IMR-90 (cell line): ENCODE measurements at regions not wholly inside any gene's neighbourhood (a gene's known extent, or its start where the extent isn't known, plus 50 kb on each side); places are given as distances from the start of the nearest gene placed in this dataset.

ENCODE experiments used
- ATAC-seq: fragments of 200-7000 bp; cut with Tn5 transposase; 2 replicates; pipeline ENCODE4 v1.9.1; 2020; ENCODE audit warnings: low read depth, mild to moderate bottlenecking, moderate library complexity
- BruUV-seq: library from RNA; stranded (reverse); fragments of 400-500 nt; replicated peaks from 2 replicates; lab custom pipeline; 2021; lab: Mats Ljungman, UMichigan
- CTCF ChIA-PET: fragments of 300-600 bp; formaldehyde crosslinking; extraction: SDS; loops from one replicate; lab custom pipeline; 2021; ENCODE audit warnings: antibody characterized with exemption; lab: Yijun Ruan, JAX
- POLR2A ChIA-PET: fragments of 300-600 bp; sonication (Branson Sonifier 250); formaldehyde crosslinking; loops from one replicate; lab custom pipeline; 2022; ENCODE audit warnings: antibody characterized with exemption; ENCODE audit not compliant: unreplicated experiment; lab: Charles Lee
- DNase-seq: peaks from one replicate; pipeline ENCODE4 v3.0.0; 2013
- H2AFZ ChIP-seq: replicated peaks from 2 replicates; pipeline ENCODE3; 2013; ENCODE audit warnings: low read length, mild to moderate bottlenecking; ENCODE audit not compliant: poor library complexity
- H2AK5ac ChIP-seq: 2 replicates; pipeline ENCODE4 v1.6.1; 2013; ENCODE audit warnings: low read depth, low read length, inconsistent platforms
- H2AK9ac ChIP-seq: replicated peaks from 2 replicates; pipeline ENCODE3; 2013; ENCODE audit warnings: mild to moderate bottlenecking, low read depth, low read length, moderate library complexity; ENCODE audit not compliant: poor library complexity
- H2BK120ac ChIP-seq: 2 replicates; pipeline ENCODE4 v1.6.1; 2013; ENCODE audit warnings: low read depth, low read length, inconsistent platforms
- H2BK15ac ChIP-seq: 3 replicates; pipeline ENCODE4 v1.6.1; 2013; ENCODE audit warnings: low read depth, low read length, inconsistent platforms
- H2BK20ac ChIP-seq: 2 replicates; pipeline ENCODE4 v1.6.1; 2013; ENCODE audit warnings: low read depth, mild to moderate bottlenecking, inconsistent platforms, low read length, moderate library complexity
- H2BK5ac ChIP-seq: 2 replicates; pipeline ENCODE4 v1.6.1; 2013; ENCODE audit warnings: mild to moderate bottlenecking, low read depth, low read length, inconsistent platforms; ENCODE audit not compliant: poor library complexity, severe bottlenecking
- H3K14ac ChIP-seq: replicated peaks from 2 replicates; pipeline ENCODE4 v1.6.1; 2013; ENCODE audit warnings: low read depth, low read length, inconsistent platforms
- H3K18ac ChIP-seq: 2 replicates; pipeline ENCODE4 v1.6.1; 2013; ENCODE audit warnings: low read depth, low read length, control low read depth
- H3K23ac ChIP-seq: 2 replicates; pipeline ENCODE4 v1.6.1; 2013; ENCODE audit warnings: low read depth, low read length, inconsistent platforms
- H3K27ac ChIP-seq: 2 replicates; pipeline ENCODE4 v1.5.1; 2013; ENCODE audit warnings: mild to moderate bottlenecking, control low read depth, low read length; ENCODE audit not compliant: insufficient read depth
- H3K27me3 ChIP-seq: 2 replicates; pipeline ENCODE4 v1.6.1; 2013; ENCODE audit warnings: low read length; ENCODE audit not compliant: control insufficient read depth, insufficient read depth
- H3K36me3 ChIP-seq: 2 replicates; pipeline ENCODE4 v1.6.1; 2013; ENCODE audit warnings: low read length, mixed read lengths; ENCODE audit not compliant: control insufficient read depth, insufficient read depth
- H3K4ac ChIP-seq: 2 replicates; pipeline ENCODE4 v1.6.1; 2013; ENCODE audit warnings: low read depth, low read length, inconsistent platforms
- H3K4me1 ChIP-seq: 2 replicates; pipeline ENCODE4 v1.6.1; 2013; ENCODE audit warnings: low read length, mixed read lengths; ENCODE audit not compliant: control insufficient read depth, insufficient read depth
- H3K4me2 ChIP-seq: 2 replicates; pipeline ENCODE4 v1.6.1; 2013; ENCODE audit warnings: low read depth, mild to moderate bottlenecking, control low read depth, low read length, moderate library complexity
- H3K4me3 ChIP-seq: 2 replicates; pipeline ENCODE4 v1.5.1; 2013; ENCODE audit warnings: low read depth, mild to moderate bottlenecking, control low read depth, low read length, moderate library complexity; ENCODE audit not compliant: insufficient read depth
- H3K56ac ChIP-seq: 2 replicates; pipeline ENCODE4 v1.6.1; 2013; ENCODE audit warnings: low read length, inconsistent platforms; ENCODE audit not compliant: insufficient read depth; ENCODE audit errors: extremely low read depth
- H3K79me1 ChIP-seq, 2 experiments: 2 replicates each; pipeline ENCODE4 v1.6.1; 2013; ENCODE audit warnings: low read length in 2 of 2, inconsistent platforms in 1 of 2, low read depth in 1 of 2
- H3K9ac ChIP-seq: 2 replicates; pipeline ENCODE4 v1.6.1; 2013; ENCODE audit warnings: low read depth, low read length, control low read depth
- H3K9me1 ChIP-seq: 2 replicates; pipeline ENCODE4 v1.6.1; 2013; ENCODE audit warnings: low read length, inconsistent platforms; ENCODE audit not compliant: insufficient read depth
- H3K9me3 ChIP-seq: 2 replicates; pipeline ENCODE4 v1.6.1; 2013; ENCODE audit warnings: low read length; ENCODE audit not compliant: control insufficient read depth, insufficient read depth
- H4K20me1 ChIP-seq: 2 replicates; pipeline ENCODE4 v1.6.1; 2013; ENCODE audit warnings: low read length, inconsistent platforms; ENCODE audit not compliant: insufficient read depth
- H4K5ac ChIP-seq: 2 replicates; pipeline ENCODE4 v1.6.1; 2013; ENCODE audit warnings: mild to moderate bottlenecking, low read depth, low read length, control low read depth
- H4K8ac ChIP-seq, 2 experiments: 2 replicates each; pipeline ENCODE4 v1.6.1; 2013; ENCODE audit warnings: low read depth in 2 of 2, low read length in 2 of 2, control low read depth in 1 of 2, inconsistent platforms in 1 of 2
- H4K91ac ChIP-seq: 2 replicates; pipeline ENCODE4 v1.6.1; 2013; ENCODE audit warnings: low read depth, low read length, inconsistent platforms; ENCODE audit not compliant: insufficient read depth
- BHLHE40 ChIP-seq: fragments of 150-350 bp; IDR thresholded peaks from 2 replicates; pipeline ENCODE4 v1.6.1; 2016; ENCODE audit warnings: mild to moderate bottlenecking, low read depth, low read length
- CEBPB ChIP-seq: IDR thresholded peaks from 2 replicates; pipeline ENCODE4 v1.6.1; 2012; ENCODE audit warnings: low read depth, low read length, improper control_type of control experiment
- CHD1 ChIP-seq: IDR thresholded peaks from 2 replicates; pipeline ENCODE4 v1.6.1; 2012; ENCODE audit warnings: low read depth, low read length, improper control_type of control experiment
- MAFK ChIP-seq: IDR thresholded peaks from 2 replicates; pipeline ENCODE4 v1.6.1; 2012; ENCODE audit warnings: low read depth, low read length, improper control_type of control experiment
- MAZ ChIP-seq: IDR thresholded peaks from 2 replicates; pipeline ENCODE4 v1.6.1; 2012; ENCODE audit warnings: low read depth, mild to moderate bottlenecking, low read length, improper control_type of control experiment, moderate library complexity, borderline replicate concordance
- MXI1 ChIP-seq: IDR thresholded peaks from 2 replicates; pipeline ENCODE4 v1.6.1; 2012; ENCODE audit warnings: low read depth, mild to moderate bottlenecking, low read length, moderate library complexity, borderline replicate concordance
- RAD21 ChIP-seq: IDR thresholded peaks from 2 replicates; pipeline ENCODE4 v1.6.1; 2012; ENCODE audit warnings: low read length, improper control_type of control experiment
- RCOR1 ChIP-seq: IDR thresholded peaks from 2 replicates; pipeline ENCODE4 v1.6.1; 2012; ENCODE audit warnings: mild to moderate bottlenecking, low read length, improper control_type of control experiment; ENCODE audit not compliant: insufficient replicate concordance
- SMC3 ChIP-seq: fragments of 150-350 bp; IDR thresholded peaks from 2 replicates; pipeline ENCODE4 v1.6.1; 2016; ENCODE audit warnings: low read depth, mild to moderate bottlenecking, antibody characterized with exemption, low read length, moderate library complexity
- WGBS, 2 experiments: methylation state at CpG; one replicate each; pipeline versions ENCODE4 v1.1.5 to v1.1.7; 2013; ENCODE audit warnings: missing lambda C conversion rate in 2 of 2; ENCODE audit not compliant: insufficient read length in 1 of 2; ENCODE audit errors: extremely low coverage in 2 of 2; 5-methylcytosine and 5-hydroxymethylcytosine counted together
- dilution Hi-C: fragments of 300-500 bp; cut with HindIII; formaldehyde crosslinking; loops from one replicate; pipeline ENCODE4 v1.14.3; 2018; ENCODE audit warnings: low sequenced_read_pairs; ENCODE audit not compliant: unreplicated experiment
- in situ Hi-C: fragments of 300-500 bp; cut with MboI; formaldehyde crosslinking; loops from 3 replicates; pipeline ENCODE4 v1.14.3; 2019; ENCODE audit warnings: low sequenced_read_pairs, inconsistent platforms, mixed read lengths
- intact Hi-C: fragments of 100-400 bp; cut with micrococcal nuclease; formaldehyde crosslinking; loops from 2 replicates; pipeline ENCODE4 v1.10.0; 2022
- TF ChIP-seq, protein P1 (sequence below): fragments of 150-350 bp; IDR thresholded peaks from 2 replicates; pipeline ENCODE4 v1.6.1; 2017; ENCODE audit warnings: mild to moderate bottlenecking, antibody characterized with exemption, low read length, low read depth
- TF ChIP-seq, protein P2 (sequence below): fragments of 150-350 bp; IDR thresholded peaks from 2 replicates; pipeline ENCODE4 v1.6.1; 2016; ENCODE audit warnings: low read depth, mild to moderate bottlenecking, low read length, moderate library complexity, borderline replicate concordance
- TF ChIP-seq, protein P3 (sequence below): conservative IDR thresholded peaks from 2 replicates; pipeline ENCODE4 v1.5.1; 2012; ENCODE audit warnings: mild to moderate bottlenecking, low read depth, low read length, improper control_type of control experiment

DNA sequence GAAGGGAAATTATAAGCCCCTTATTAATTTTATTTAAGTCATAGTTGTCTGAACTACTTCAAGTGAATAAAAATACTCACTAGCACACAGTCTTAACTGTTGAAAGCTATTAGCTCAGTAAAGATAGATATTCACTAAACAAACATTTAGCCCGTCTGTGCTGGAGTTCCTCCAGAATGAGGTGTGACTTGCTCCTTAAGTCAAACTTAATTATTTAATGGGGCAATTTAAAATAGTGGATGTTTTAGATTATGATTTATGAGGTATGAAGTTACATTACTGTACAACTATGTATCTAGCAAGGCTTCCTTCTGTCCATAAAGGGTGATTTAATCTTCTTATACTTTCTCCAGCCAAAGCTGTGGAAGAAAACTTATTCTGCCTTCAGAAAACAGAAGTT is 414.0 kb upstream of the FLRT2 start:
- no peaks in the 10 kb centered on the region for H3K79me1 ChIP-seq
- H3K4ac ChIP-seq: no peak overlapping the region
- H2AK5ac ChIP-seq: no peak overlapping the region
- ChIA-PET CTCF (no interaction called here), POLR2A (no interaction called here)
- no TSS peak for BruUV-seq
- no peak overlapping the region for H2AK9ac ChIP-seq
- no peak overlapping the region for H3K56ac ChIP-seq
- H3K4me3 ChIP-seq: no peak overlapping the region
- no peaks in the 10 kb centered on the region for H3K27me3 ChIP-seq
- H3K36me3 ChIP-seq: no peaks in the 10 kb centered on the region
- H3K23ac ChIP-seq: no peak overlapping the region
- H3K18ac ChIP-seq: no peak overlapping the region
- no peak overlapping the region for H3K14ac ChIP-seq
- no peak overlapping the region for H2BK5ac ChIP-seq
- no peak overlapping the region for H2BK20ac ChIP-seq
- in situ Hi-C loops (no loop called here), intact Hi-C loops (no loop called here), dilution Hi-C loops (no loop called here)
- ATAC-seq: no peak
- H4K5ac ChIP-seq: no peak overlapping the region
- no peaks in the 10 kb centered on the region for H3K9me1 ChIP-seq
- no peak overlapping the region for H2BK120ac ChIP-seq
- no peak overlapping the region for H4K8ac ChIP-seq
- H2BK15ac ChIP-seq: no peak overlapping the region
- DNase-seq: no peak
- no peak overlapping the region for H2AFZ ChIP-seq
- no peaks in the 10 kb centered on the region for H3K4me1 ChIP-seq
- H4K91ac ChIP-seq: no peak overlapping the region
- H3K9ac ChIP-seq: no peak overlapping the region
- WGBS, 2 experiments: no CpG with 5 or more reads among the region's 1 CpG
- H3K27ac ChIP-seq: no peak overlapping the region
- no peak overlapping the region for H3K4me2 ChIP-seq
- H4K20me1 ChIP-seq: no peaks in the 10 kb centered on the region
- TF ChIP-seq, protein P1, sequence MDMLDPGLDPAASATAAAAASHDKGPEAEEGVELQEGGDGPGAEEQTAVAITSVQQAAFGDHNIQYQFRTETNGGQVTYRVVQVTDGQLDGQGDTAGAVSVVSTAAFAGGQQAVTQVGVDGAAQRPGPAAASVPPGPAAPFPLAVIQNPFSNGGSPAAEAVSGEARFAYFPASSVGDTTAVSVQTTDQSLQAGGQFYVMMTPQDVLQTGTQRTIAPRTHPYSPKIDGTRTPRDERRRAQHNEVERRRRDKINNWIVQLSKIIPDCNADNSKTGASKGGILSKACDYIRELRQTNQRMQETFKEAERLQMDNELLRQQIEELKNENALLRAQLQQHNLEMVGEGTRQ: no peak
- TF ChIP-seq CEBPB: no peak
- TF ChIP-seq CHD1: no peak
- TF ChIP-seq RAD21: no peak
- no peak for TF ChIP-seq SMC3
- TF ChIP-seq MXI1: no peak
- TF ChIP-seq, protein P2, sequence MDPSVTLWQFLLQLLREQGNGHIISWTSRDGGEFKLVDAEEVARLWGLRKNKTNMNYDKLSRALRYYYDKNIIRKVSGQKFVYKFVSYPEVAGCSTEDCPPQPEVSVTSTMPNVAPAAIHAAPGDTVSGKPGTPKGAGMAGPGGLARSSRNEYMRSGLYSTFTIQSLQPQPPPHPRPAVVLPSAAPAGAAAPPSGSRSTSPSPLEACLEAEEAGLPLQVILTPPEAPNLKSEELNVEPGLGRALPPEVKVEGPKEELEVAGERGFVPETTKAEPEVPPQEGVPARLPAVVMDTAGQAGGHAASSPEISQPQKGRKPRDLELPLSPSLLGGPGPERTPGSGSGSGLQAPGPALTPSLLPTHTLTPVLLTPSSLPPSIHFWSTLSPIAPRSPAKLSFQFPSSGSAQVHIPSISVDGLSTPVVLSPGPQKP: no peak
- no peak for TF ChIP-seq RCOR1
- TF ChIP-seq, protein P3, sequence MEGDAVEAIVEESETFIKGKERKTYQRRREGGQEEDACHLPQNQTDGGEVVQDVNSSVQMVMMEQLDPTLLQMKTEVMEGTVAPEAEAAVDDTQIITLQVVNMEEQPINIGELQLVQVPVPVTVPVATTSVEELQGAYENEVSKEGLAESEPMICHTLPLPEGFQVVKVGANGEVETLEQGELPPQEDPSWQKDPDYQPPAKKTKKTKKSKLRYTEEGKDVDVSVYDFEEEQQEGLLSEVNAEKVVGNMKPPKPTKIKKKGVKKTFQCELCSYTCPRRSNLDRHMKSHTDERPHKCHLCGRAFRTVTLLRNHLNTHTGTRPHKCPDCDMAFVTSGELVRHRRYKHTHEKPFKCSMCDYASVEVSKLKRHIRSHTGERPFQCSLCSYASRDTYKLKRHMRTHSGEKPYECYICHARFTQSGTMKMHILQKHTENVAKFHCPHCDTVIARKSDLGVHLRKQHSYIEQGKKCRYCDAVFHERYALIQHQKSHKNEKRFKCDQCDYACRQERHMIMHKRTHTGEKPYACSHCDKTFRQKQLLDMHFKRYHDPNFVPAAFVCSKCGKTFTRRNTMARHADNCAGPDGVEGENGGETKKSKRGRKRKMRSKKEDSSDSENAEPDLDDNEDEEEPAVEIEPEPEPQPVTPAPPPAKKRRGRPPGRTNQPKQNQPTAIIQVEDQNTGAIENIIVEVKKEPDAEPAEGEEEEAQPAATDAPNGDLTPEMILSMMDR: no peak
- no peak for TF ChIP-seq MAFK
- TF ChIP-seq BHLHE40: no peak
- TF ChIP-seq MAZ: no peak
- peaks cover 5% of the 10 kb centered on the region; the same call in 1 of the 2 replicates for H3K9me3 ChIP-seq
